ES-I3 (cell line): ENCODE measurements at regions not wholly inside any gene's neighbourhood (a gene's known extent, or its start where the extent isn't known, plus 50 kb on each side); places are given as distances from the start of the nearest gene placed in this dataset.
"Not testable (repeated sequence)": the region's sequence is repeated elsewhere in the genome, so short reads cannot be mapped to it uniquely, and the experiment has no call there.

Experiments
- H3K36me3 ChIP-seq: 2 replicates; pipeline ENCODE4 v1.6.1; 2013; ENCODE audit warnings: mild to moderate bottlenecking, low read length, control low read depth, moderate library complexity; ENCODE audit not compliant: insufficient read depth
- H3K4me1 ChIP-seq: 2 replicates; pipeline ENCODE4 v1.6.1; 2013; ENCODE audit warnings: mild to moderate bottlenecking, control low read depth, low read length; ENCODE audit not compliant: insufficient read depth
- H3K9ac ChIP-seq: 2 replicates; pipeline ENCODE4 v1.6.1; 2013; ENCODE audit warnings: low read depth, mild to moderate bottlenecking, low read length, moderate library complexity
- H3K9me3 ChIP-seq: 2 replicates; pipeline ENCODE4 v1.6.1; 2013; ENCODE audit warnings: mild to moderate bottlenecking, low read length, moderate library complexity; ENCODE audit not compliant: control insufficient read depth, insufficient read depth

GRCh38 chr15:38002883-38003477, 68.5 kb downstream of the TMCO5A start:
- Histone ChIP-seq H3K4me1 (no peaks in the 10 kb centered on the region), H3K36me3 (no peaks in the 10 kb centered on the region), H3K9ac (no peak overlapping the region), H3K9me3 (no peaks in the 10 kb centered on the region; the same call in 1 of the 2 replicates)

DNA sequence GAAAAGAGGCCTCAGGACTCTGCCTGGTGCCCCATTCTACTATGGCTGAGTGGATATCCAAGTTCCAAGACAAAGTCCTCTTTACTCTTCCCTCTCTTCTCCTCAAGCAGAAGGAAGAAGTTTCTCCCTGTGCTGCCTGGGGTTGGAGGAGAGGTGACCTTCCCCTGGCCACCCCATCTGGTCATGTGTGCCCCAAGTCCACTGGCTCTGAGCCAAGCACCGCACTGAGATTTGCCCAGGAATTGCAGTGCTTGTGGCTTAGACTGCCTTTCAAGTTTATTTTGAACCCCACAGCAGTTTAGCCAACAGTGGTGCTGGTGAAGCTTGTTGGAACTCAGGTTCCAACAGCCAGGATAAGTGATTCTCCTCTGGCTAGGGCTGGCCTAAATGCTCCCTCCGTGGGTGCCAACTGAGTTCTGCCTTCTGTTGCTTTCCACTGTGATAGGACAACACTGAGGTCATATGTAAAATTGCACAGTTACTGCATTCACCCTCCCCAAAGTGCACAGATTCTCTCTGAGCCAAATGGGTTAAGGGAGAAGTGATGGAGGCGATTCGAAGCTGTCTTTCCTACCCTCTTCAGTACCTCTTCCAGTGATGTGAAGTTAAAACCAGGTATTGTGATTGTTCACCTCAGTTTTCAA, 69.9 kb downstream of the TMCO5A start:
- Histone ChIP-seq H3K9me3 (no peaks in the 10 kb centered on the region; the same call in 1 of the 2 replicates), H3K4me1 (no peaks in the 10 kb centered on the region), H3K36me3 (no peaks in the 10 kb centered on the region), H3K9ac (no peak overlapping the region)

- no peaks in the 10 kb centered on the region for H3K4me1 ChIP-seq
- no peaks in the 10 kb centered on the region for H3K9me3 ChIP-seq
- no peak overlapping the region for H3K9ac ChIP-seq
- no peaks in the 10 kb centered on the region for H3K36me3 ChIP-seq
Observed at GRCh38 chr15:38005953-38006808, 71.7 kb downstream of the TMCO5A start.

- Histone ChIP-seq H3K9me3 (no peaks in the 10 kb centered on the region), H3K4me1 (no peaks in the 10 kb centered on the region), H3K9ac (no peak overlapping the region; the same call in 1 of the 2 replicates), H3K36me3 (no peaks in the 10 kb centered on the region)
Observed at GRCh38 chr15:38010395-38010794, 76.0 kb downstream of the TMCO5A start.

- H3K9me3 ChIP-seq, result no peaks in the 10 kb centered on the region
- H3K4me1 ChIP-seq, result no peaks in the 10 kb centered on the region
- no peak overlapping the region for H3K9ac ChIP-seq
- no peaks in the 10 kb centered on the region for H3K36me3 ChIP-seq
Observed at GRCh38 chr15:38012894-38013293, 78.5 kb downstream of the TMCO5A start.

DNA sequence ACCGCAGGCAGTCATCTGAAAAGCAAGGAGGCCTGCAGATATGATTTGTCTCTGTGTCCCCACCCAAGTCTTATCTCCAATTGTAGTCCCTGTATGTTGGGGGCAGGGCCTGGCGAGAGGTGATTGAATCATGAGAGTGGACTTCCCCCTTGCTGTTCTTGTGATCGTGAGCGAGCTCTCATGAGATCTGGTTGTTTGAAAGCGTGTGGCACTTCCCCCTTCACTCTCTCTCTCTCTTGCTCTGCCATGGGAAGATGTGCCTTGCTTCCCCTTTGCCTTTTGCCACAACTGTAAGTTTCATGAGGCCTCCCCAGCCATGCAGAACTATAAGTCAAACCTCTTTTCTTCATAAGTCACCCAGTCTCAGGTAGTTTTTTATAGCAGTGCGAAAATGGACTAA, 83.3 kb downstream of the TMCO5A start:
- Histone ChIP-seq H3K4me1 (no peaks in the 10 kb centered on the region), H3K36me3 (no peaks in the 10 kb centered on the region), H3K9me3 (no peaks in the 10 kb centered on the region), H3K9ac (no peak overlapping the region)

GRCh38 chr15:38019066-38019465, 84.6 kb downstream of the TMCO5A start:
- H3K36me3 ChIP-seq, result no peaks in the 10 kb centered on the region
- H3K9ac ChIP-seq, result no peak overlapping the region
- H3K9me3 ChIP-seq, result no peaks in the 10 kb centered on the region; the same call in 1 of the 2 replicates
- H3K4me1 ChIP-seq, result no peaks in the 10 kb centered on the region

- H3K9ac ChIP-seq, result no peak overlapping the region
- H3K9me3 ChIP-seq, result no peaks in the 10 kb centered on the region; the same call in 1 of the 2 replicates
- H3K4me1 ChIP-seq, result no peaks in the 10 kb centered on the region
- no peaks in the 10 kb centered on the region for H3K36me3 ChIP-seq
Observed at GRCh38 chr15:38021259-38021658, 86.8 kb downstream of the TMCO5A start.

DNA sequence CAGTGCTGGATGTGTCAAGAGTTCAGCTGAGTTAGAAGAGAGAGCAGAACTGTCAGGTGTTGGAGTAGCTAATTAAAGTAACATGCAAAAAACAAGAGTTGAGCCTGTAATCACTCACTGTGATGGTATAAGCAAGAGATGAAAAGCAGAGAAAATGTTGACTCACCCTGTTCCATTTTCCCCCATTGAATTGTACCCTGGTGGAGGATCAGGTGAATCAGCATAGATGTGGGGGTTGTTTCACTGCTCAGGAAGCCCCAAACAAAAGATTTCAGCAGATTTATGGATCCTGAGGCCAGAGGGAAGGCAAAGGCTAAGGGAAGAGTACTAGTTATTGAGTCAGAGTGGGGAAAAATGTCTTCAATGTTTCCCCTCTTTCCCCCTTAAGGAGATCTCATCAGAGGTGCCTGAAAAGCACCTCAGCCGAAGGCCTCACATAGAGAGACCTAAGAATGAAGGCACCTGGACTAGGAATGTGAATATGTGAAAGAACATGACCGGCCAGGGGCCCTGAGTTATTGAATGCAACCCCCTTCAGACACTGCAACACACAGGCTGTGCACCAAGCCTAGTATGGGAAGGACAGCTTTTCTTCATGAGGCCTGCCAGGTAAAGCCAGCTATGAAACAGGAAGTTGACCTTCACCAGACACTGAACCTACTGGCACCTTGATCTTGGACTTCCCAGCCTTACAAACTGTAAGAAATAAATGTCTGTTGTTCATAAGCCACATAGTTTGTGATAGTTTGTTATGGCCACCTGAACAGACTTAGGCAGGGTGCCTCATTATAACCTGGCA, 90.1 kb downstream of the TMCO5A start:
- Histone ChIP-seq H3K9ac (no peak overlapping the region), H3K9me3 (no peaks in the 10 kb centered on the region; the same call in 1 of the 2 replicates), H3K4me1 (no peaks in the 10 kb centered on the region), H3K36me3 (no peaks in the 10 kb centered on the region)

DNA sequence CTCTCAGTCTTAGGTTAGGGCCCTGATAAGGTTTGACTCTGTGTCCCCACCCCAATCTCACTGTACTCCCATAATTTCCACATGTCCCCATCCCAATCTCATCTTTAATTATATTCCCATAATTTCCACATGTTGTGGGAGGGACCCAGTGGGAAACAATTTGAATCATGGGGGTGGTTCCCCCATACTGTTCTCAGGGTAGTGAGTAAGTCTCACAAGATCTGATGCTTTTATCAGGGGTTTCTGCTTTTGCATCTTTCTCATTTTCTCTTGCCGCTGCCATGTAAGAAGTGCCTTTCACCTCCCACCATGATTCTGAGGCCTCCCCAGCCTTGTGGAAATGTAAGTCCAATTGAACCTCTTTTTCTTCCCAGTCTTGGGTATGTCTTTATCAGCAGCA, 91.2 kb downstream of the TMCO5A start:
- H3K36me3 ChIP-seq, H3K9ac ChIP-seq, H3K4me1 ChIP-seq, H3K9me3 ChIP-seq: not testable (repeated sequence)

- H3K4me1 ChIP-seq, result no peaks in the 10 kb centered on the region
- no peak overlapping the region for H3K9ac ChIP-seq
- H3K36me3 ChIP-seq, result no peaks in the 10 kb centered on the region
Observed at GRCh38 chr15:38028869-38029268, 94.4 kb downstream of the TMCO5A start.

DNA sequence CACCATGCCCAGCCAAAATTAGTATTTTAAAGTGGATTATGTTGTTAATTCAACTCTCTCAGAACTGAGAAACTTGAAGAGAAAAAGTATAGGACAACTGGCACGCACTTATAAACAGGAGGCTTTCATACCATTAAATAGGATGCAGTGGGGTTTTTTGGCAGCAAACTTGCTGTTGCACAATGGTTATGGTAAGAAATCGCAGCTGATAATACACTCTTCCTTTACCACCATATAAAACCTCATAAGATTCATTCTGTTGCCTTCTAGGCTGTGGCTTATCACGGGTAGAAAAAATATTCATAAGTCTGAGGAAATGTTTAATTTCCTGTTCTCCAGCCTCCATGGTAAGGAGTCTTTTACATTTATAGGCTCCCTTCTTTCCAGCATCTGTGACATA, 95.3 kb downstream of the TMCO5A start:
- H3K9me3 ChIP-seq, result no peaks in the 10 kb centered on the region
- H3K4me1 ChIP-seq, result no peaks in the 10 kb centered on the region
- H3K36me3 ChIP-seq, result no peaks in the 10 kb centered on the region
- no peak overlapping the region for H3K9ac ChIP-seq

More at GRCh38 chr15:38028869-38029268, 94.4 kb downstream of the TMCO5A start:
- no peaks in the 10 kb centered on the region; the same call in 1 of the 2 replicates for H3K9me3 ChIP-seq

DNA sequence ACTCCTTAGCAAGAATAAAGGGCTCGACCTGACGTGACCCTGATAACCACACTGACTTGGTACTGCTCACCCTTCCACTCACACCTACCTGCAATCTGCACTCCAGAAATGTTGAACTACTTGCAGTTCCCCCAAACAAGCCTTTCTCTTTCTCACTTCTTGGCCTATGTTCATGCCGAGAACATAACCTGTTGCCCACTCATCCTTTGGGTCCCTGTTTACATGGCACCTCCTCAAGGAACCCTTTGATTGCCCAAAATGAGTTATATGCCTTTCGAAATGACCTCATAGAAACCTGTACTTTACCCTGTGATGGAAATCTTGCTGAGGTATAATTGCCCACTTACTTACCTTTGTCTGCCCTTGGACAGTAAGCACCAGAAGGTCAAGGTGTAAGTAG, 96.2 kb downstream of the TMCO5A start:
- Histone ChIP-seq H3K9me3 (no peaks in the 10 kb centered on the region), H3K4me1 (no peaks in the 10 kb centered on the region), H3K9ac (no peak overlapping the region), H3K36me3 (no peaks in the 10 kb centered on the region)

DNA sequence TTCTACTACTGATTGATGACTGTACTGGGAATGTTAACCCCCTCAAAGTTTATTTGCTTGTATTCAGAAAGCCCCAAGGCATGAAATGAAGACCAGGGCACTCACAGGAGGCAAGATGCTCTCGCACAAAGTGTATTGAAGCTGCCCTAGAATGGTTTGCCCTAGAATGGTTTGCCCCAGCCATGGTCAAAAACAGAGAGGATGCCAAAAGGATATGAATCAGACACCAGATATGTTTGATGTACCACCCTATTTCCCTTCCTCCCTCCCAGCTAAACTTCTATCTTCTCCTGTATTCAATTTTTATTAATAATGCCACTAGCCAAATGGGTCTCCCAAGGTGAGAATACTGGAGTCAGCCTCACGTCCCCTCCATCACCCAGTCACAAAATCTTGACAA, 101.3 kb downstream of the TMCO5A start:
- H3K4me1 ChIP-seq, result no peaks in the 10 kb centered on the region
- no peaks in the 10 kb centered on the region for H3K9me3 ChIP-seq
- no peaks in the 10 kb centered on the region for H3K36me3 ChIP-seq

More for the DNA sequence above, 101.3 kb downstream of the TMCO5A start:
- no peak overlapping the region for H3K9ac ChIP-seq
